Heart left ventricle (tissue), 13 donors: ENCODE measurements at regions not wholly inside any gene's neighbourhood (a gene's known extent, or its start where the extent isn't known, plus 50 kb on each side); places are given as distances from the start of the nearest gene placed in this dataset.

Experiments
- CTCF ChIP-seq, 12 donors: fragments of 200-600 bp; sonication (generic) in 4 of 12; IDR thresholded peaks; one replicate each; pipeline versions ENCODE4 v1.5.0 to v1.8.0; 2018 to 2022; ENCODE audit warnings: antibody characterized with exemption in 12 of 12, mild to moderate bottlenecking in 5 of 12
- POLR2A ChIP-seq, 2 donors: fragments of 450-650 bp; IDR thresholded peaks; one replicate each; pipeline ENCODE4 v1.6.1; 2017; ENCODE audit warnings: antibody characterized with exemption in 2 of 2, mild to moderate bottlenecking in 2 of 2, moderate library complexity in 2 of 2
- donor health status: ischemic (EF 13 %, LVEDD 7.1; RV severe dilation, severe dysfunction).
- donor health status: DM: no; HTN: yes; CAD: no.
- donor health status: DM: no; HTN: no; CAD: no.
- donor health status: ischemic (EF 25% LVEDD 6.9; RV normal size, moderate dysfunction).
- donor health status: ischemic (EF 25% LVEDD 5.7; RV mildly dilated, moderate dysfunction).
- donor health status: ischemic (EF 35%, LVEDD 5.7; RV mildly dilated, moderate dysfunction).
- donor health status: nonischemic (EF 11% LVEDD 7.7; RV severe dilation, severe dysfunction).
- donor health status: DM: yes; HTN: yes; CAD: no.
- donor health status: PGD.
- donor health status: ischemic (EF 29% LVEDD 5.4; RV normal size, mild dysfunction).
- donor health status: nonischemic (EF 23%, LVEDD 6.1; RV moderate dilation, normal function).

- TF ChIP-seq CTCF (IDR thresholded peaks at IDR 0.05) (no peak), POLR2A (IDR thresholded peaks at IDR 0.05) (no peak)
Measured at GRCh38 chr20:8971669-8972316, 97.1 kb upstream of the PLCB4 start.
